Omental fat pad (tissue), 3 donors: ENCODE measurements at regions not wholly inside any gene's neighbourhood (a gene's known extent, or its start where the extent isn't known, plus 50 kb on each side); places are given as distances from the start of the nearest gene placed in this dataset.

Source experiments
- ATAC-seq: fragments of 150-250 bp; one replicate; pipeline ENCODE4 v1.9.1; 2016; ENCODE audit warnings: mild to moderate bottlenecking, moderate library complexity; ENCODE audit not compliant: low FRiP score
- DNase-seq: peaks from one replicate; pipeline ENCODE4 v3.0.0-alpha.2; 2019; ENCODE audit warnings: low spot score
- TF ChIP-seq, protein P1 (sequence below), 3 donors: fragments of 450-650 bp; IDR thresholded peaks; one replicate each; pipeline ENCODE4 v1.5.1; 2016 to 2017; ENCODE audit warnings: antibody characterized with exemption in 3 of 3, mild to moderate bottlenecking in 3 of 3, moderate library complexity in 2 of 3

DNA sequence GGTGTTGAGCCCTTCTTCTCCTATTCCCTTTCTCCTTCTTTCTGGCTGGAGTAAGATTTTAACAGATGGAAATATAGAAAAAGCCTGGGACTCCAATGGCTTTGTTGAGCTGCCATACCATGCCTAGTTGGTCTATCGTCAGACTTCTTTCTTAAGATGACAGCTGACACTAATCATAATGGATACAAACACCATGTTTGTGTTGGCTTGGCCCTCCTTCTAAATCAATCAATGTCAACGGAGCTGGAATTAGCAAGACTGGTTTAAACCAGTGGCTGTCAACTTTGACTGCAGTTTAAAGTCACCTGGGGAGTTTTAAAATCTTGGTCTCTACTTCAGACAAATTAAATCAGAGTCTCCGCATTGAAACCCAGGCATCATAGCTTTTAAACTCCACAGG, 264.5 kb upstream of the PRR16 start:
- DNase-seq (no peak), ATAC-seq (no peak)
- TF ChIP-seq, protein P1, sequence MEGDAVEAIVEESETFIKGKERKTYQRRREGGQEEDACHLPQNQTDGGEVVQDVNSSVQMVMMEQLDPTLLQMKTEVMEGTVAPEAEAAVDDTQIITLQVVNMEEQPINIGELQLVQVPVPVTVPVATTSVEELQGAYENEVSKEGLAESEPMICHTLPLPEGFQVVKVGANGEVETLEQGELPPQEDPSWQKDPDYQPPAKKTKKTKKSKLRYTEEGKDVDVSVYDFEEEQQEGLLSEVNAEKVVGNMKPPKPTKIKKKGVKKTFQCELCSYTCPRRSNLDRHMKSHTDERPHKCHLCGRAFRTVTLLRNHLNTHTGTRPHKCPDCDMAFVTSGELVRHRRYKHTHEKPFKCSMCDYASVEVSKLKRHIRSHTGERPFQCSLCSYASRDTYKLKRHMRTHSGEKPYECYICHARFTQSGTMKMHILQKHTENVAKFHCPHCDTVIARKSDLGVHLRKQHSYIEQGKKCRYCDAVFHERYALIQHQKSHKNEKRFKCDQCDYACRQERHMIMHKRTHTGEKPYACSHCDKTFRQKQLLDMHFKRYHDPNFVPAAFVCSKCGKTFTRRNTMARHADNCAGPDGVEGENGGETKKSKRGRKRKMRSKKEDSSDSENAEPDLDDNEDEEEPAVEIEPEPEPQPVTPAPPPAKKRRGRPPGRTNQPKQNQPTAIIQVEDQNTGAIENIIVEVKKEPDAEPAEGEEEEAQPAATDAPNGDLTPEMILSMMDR (IDR thresholded peaks at IDR 0.05) = no peak

DNA sequence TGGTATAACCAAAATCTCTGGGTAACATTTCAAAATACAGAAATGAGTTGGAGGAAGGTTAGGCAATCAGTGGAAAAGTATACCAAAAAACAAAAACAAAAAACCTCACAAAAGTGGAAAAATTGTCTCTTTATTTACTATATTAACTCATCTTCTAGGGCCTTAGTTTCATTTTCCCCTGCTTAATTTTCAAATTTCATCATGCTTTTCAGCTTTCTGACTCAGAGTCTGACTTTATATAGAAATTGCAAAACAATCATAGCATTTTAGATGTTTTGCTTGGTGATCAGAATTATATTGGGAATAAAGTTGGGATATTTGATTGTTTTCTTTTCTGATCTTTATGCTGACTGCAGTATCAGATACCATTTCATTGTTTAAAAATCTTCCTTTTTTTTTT, 257.0 kb upstream of the PRR16 start:
- ATAC-seq = no peak
- TF ChIP-seq, protein P1 (IDR thresholded peaks at IDR 0.05) = no peak
- no peak for DNase-seq

DNA sequence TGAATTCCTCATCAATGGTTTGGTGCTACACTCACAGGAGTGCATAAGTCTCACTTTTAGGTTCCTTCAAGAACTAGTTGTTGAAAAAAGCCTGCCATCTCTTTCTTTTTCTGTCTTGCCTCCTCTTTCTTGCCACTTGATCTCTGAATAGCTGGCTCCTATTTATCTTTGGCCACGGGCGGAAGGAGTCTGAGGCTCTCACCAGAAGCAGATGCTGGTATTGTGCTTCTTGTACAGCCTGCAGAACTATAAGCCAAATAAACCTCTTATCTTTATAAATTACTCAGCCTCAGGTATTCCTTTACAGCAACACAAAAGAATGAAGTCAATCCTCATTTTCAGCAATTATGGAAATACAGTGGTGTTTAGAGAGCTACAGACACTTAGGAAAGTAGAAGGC, 247.1 kb upstream of the PRR16 start:
- DNase-seq (no peak), ATAC-seq (no peak)
- TF ChIP-seq, protein P1 (IDR thresholded peaks at IDR 0.05) = no peak

DNA sequence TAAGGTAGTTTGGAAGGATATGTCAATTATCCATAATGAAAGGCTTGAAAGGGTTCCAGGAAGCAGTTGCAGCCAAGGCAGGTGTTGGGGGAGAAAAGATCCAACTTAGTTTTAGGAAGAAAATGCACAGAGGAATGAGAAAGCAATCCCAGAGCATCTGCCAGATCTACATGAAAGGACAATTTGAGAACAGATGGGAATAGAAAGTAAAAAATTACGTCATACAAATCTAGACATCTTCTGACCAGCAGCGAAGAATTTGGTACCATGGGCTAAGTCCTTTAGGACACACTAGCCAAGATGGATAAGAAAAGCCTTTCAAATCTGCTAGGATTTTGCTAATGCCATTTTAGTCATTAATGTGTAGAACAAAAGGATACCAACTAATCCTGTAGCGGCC, 244.1 kb upstream of the PRR16 start:
- no peak for DNase-seq
- ATAC-seq = no peak
- TF ChIP-seq, protein P1 (IDR thresholded peaks at IDR 0.05) = no peak

DNA sequence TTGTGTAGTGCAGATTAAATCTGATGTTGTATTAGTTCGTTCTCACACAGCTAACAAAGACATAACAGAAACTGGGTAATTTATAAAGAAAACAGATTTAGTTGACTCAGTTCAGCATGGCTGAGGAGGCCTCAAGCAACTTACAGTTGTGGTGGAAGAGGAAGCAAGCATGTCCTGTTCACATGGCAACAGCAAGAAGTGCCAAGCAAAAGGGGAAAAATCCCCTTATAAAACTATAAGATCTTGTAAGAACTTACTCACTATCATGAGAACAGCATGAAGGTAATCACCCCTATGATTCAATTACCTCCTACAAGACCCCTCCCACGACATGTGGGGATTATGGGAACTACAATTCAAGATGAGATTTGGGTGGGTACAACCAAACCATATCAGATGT, 238.6 kb upstream of the PRR16 start:
- TF ChIP-seq, protein P1 (IDR thresholded peaks at IDR 0.05) = no peak
- no peak for DNase-seq
- ATAC-seq = no peak

DNA sequence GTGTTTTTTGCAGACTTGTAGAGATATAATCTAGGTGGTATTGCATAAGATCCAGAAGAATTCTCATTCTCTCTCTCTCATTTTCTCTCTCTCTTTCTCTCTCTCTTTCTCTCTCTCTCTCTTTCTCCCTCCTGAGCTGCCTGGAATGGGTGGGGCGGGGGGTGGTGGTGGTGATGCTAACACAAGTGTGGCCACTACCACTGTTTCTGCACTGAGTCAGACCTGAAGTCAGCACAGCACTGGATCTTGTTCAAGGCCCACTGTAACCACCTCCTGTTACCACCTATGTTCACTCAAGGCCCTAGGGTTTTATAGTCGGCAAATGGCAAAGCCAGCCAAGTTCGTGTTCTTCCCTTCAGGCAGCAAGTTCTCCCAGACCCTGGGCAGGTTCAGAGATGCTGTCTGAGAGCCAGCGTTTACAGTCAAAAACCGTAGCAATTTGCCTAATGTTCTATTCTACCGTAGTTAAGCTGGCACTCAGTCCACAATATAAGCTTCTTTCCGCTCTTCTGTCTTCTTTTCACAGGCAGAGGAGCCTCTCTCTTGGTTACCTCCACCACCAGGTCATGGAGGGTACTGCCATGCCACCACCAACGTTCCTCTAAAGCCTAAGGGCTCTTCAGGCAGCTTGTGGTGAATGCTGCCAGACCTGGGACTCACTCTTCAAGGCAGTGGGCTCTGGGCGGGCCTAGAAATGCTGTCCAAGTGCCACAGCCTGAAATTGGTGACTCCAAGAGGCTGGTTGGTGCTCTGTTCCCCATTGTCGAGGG, 235.7 kb upstream of the PRR16 start:
- TF ChIP-seq, protein P1 (IDR thresholded peaks at IDR 0.05) = no peak
- no peak for DNase-seq
- ATAC-seq = no peak

DNA sequence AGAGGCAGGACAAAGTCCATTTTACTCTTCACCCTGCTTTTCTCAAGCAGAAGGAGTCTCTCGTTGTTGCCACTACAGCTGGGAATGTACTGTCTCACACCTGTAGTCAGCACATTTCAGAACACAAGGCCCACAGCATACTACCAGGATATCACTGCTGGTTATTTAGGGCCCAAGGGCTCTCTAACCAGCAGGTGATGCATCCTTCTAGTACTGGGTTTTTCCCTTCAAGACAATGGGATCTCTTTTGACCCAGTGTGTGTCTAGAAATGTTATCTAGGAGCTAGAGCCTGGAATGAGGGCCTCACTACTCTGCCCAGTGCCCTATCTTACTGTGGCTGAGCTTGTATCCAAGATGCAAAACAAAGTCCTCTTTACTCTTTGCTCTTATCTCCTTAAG, 235.1 kb upstream of the PRR16 start:
- no peak for DNase-seq
- ATAC-seq = no peak

More for the DNA sequence above, 235.1 kb upstream of the PRR16 start:
- TF ChIP-seq, protein P1 (IDR thresholded peaks at IDR 0.05) = no peak
